ENCODE measurements at regions not wholly inside any gene's neighbourhood (a gene's known extent, or its start where the extent isn't known, plus 50 kb on each side); places are given as distances from the start of the nearest gene placed in this dataset.

GRCh38 chr1:209485167-209485566 lies 98.3 kb upstream of the CAMK1G start:
- ChIA-PET POLR2A (no interaction called here), CTCF (no interaction called here)

- ChIA-PET POLR2A (interaction anchor here (0.6 kb wide), 1 partner anchor 71 kb away, joined by 3 read pairs; no protein-coding TSS in a partner anchor), CTCF (no interaction called here)
Measured at GRCh38 chr1:209485751-209486150, 97.8 kb upstream of the CAMK1G start.

- ChIA-PET POLR2A (no interaction called here), CTCF (no interaction called here)
Measured at GRCh38 chr1:209486861-209487593, 96.5 kb upstream of the CAMK1G start.

GRCh38 chr1:209490013-209490412 lies 93.5 kb upstream of the CAMK1G start:
- CTCF ChIA-PET, result no interaction called here
- POLR2A ChIA-PET, result no interaction called here

- ChIA-PET CTCF (no interaction called here), POLR2A (no interaction called here)
Measured at GRCh38 chr1:209491031-209491430, 92.5 kb upstream of the CAMK1G start.

- POLR2A ChIA-PET, result no interaction called here
- CTCF ChIA-PET, result no interaction called here
Measured at GRCh38 chr1:209491496-209491895, 92.0 kb upstream of the CAMK1G start.

GRCh38 chr1:209491897-209492296 lies 91.6 kb upstream of the CAMK1G start:
- ChIA-PET CTCF (no interaction called here), POLR2A (no interaction called here)

GRCh38 chr1:209493559-209493958 lies 90.0 kb upstream of the CAMK1G start:
- POLR2A ChIA-PET, result no interaction called here

GRCh38 chr1:209497729-209498128 lies 85.8 kb upstream of the CAMK1G start:
- ChIA-PET POLR2A (no interaction called here), CTCF (no interaction called here)

More at GRCh38 chr1:209493559-209493958, 90.0 kb upstream of the CAMK1G start:
- CTCF ChIA-PET, result no interaction called here

- ChIA-PET CTCF (no interaction called here), POLR2A (no interaction called here)
Measured at GRCh38 chr1:209500993-209501392, 82.5 kb upstream of the CAMK1G start.

GRCh38 chr1:209503196-209503595 lies 80.3 kb upstream of the CAMK1G start:
- ChIA-PET CTCF (no interaction called here), POLR2A (no interaction called here)

- ChIA-PET CTCF (no interaction called here), POLR2A (no interaction called here)
Measured at GRCh38 chr1:209504571-209504970, 78.9 kb upstream of the CAMK1G start.

GRCh38 chr1:209505044-209505443 lies 78.5 kb upstream of the CAMK1G start:
- ChIA-PET POLR2A (no interaction called here), CTCF (no interaction called here)

- POLR2A ChIA-PET, result no interaction called here
Measured at GRCh38 chr1:209506101-209506500, 77.4 kb upstream of the CAMK1G start.

GRCh38 chr1:209509039-209509438 lies 74.5 kb upstream of the CAMK1G start:
- CTCF ChIA-PET, result no interaction called here
- POLR2A ChIA-PET, result no interaction called here

More at GRCh38 chr1:209506101-209506500, 77.4 kb upstream of the CAMK1G start:
- CTCF ChIA-PET, result interaction anchor here (0.6 kb wide), 1 partner anchor 27 kb away, joined by 3 read pairs; no protein-coding TSS in a partner anchor

GRCh38 chr1:209510063-209510462 lies 73.5 kb upstream of the CAMK1G start:
- POLR2A ChIA-PET, result interaction anchor here (0.7 kb wide), 1 partner anchor 147 kb away, joined by 3 read pairs; no protein-coding TSS in a partner anchor

GRCh38 chr1:209511169-209511568 lies 72.3 kb upstream of the CAMK1G start:
- ChIA-PET CTCF (no interaction called here), POLR2A (no interaction called here)

More at GRCh38 chr1:209510063-209510462, 73.5 kb upstream of the CAMK1G start:
- CTCF ChIA-PET, result no interaction called here

- ChIA-PET POLR2A (no interaction called here), CTCF (interaction anchor here (0.7 kb wide), 1 partner anchor 76 kb away, joined by 3 read pairs; no protein-coding TSS in a partner anchor)
Measured at GRCh38 chr1:209512821-209513220, 70.7 kb upstream of the CAMK1G start.

- ChIA-PET CTCF (no interaction called here), POLR2A (no interaction called here)
Measured at GRCh38 chr1:209513226-209513625, 70.3 kb upstream of the CAMK1G start.

GRCh38 chr1:209516771-209517680 lies 66.5 kb upstream of the CAMK1G start:
- POLR2A ChIA-PET, result no interaction called here
- CTCF ChIA-PET, result no interaction called here

GRCh38 chr1:209517681-209518050 lies 65.8 kb upstream of the CAMK1G start:
- CTCF ChIA-PET, result no interaction called here

More at GRCh38 chr1:209517681-209518050, 65.8 kb upstream of the CAMK1G start:
- POLR2A ChIA-PET, result no interaction called here

Data from activated CD8-positive, alpha-beta memory T cell treated with anti-CD3 and anti-CD28 coated beads for 36 hours (primary cell).